Right atrium auricular region (tissue), 2 donors: ENCODE measurements at regions not wholly inside any gene's neighbourhood (a gene's known extent, or its start where the extent isn't known, plus 50 kb on each side); places are given as distances from the start of the nearest gene placed in this dataset.

Experiments
- DNase-seq: peaks from one replicate; pipeline ENCODE4 v3.0.0-alpha.2; 2019; ENCODE audit warnings: low spot score
- H3K27ac ChIP-seq, 2 donors: fragments of 200-600 bp; sonication (generic); 1 replicate in 1 of 2; 2 replicates in 1 of 2; pipeline ENCODE4 v1.5.1; 2016 to 2019
- H3K27me3 ChIP-seq, 2 donors: fragments of 200-600 bp; sonication (generic); one replicate each; pipeline versions ENCODE4 v1.5.1 to v1.6.0; 2017 to 2019
- H3K36me3 ChIP-seq: fragments of 200-600 bp; sonication (generic); one replicate; pipeline ENCODE4 v1.5.1; 2016
- H3K4me1 ChIP-seq, 2 donors: fragments of 200-600 bp; sonication (generic); one replicate each; pipeline versions ENCODE4 v1.5.1 to v1.6.0; 2017 to 2019
- H3K4me3 ChIP-seq, 2 donors: fragments of 200-600 bp; sonication (generic); 1 replicate in 1 of 2; 2 replicates in 1 of 2; pipeline ENCODE4 v1.5.1; 2017 to 2019; ENCODE audit warnings: mild to moderate bottlenecking in 1 of 2, moderate library complexity in 1 of 2
- H3K9me3 ChIP-seq, 2 donors: fragments of 200-600 bp; sonication (generic); one replicate each; pipeline ENCODE4 v1.5.1; 2019
- CTCF ChIP-seq, 2 donors: fragments of 200-600 bp; sonication (generic); IDR thresholded peaks; one replicate each; pipeline ENCODE4 v1.5.1; 2019; ENCODE audit warnings: antibody characterized with exemption in 2 of 2

DNA sequence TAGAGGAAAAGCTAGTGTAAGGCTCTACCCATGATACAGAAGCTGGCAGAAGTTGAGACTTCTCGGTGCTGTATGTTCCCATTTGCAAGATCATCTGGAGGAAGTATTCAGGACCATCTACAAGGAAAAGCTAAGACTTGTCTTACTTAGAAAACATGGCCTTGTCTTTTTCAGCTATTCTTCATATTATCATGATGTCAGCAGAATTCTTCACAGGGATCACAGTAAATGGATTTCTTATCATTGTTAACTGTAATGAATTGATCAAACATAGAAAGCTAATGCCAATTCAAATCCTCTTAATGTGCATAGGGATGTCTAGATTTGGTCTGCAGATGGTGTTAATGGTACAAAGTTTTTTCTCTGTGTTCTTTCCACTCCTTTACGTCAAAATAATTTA, 79.6 kb upstream of the SCIN start:
- Histone ChIP-seq H3K36me3 (no peaks in the 10 kb centered on the region), H3K4me3 (no peak overlapping the region), H3K27me3 (no peaks in the 10 kb centered on the region), H3K4me1 (no peaks in the 10 kb centered on the region), H3K9me3 (no peaks in the 10 kb centered on the region), H3K27ac (no peak overlapping the region)
- no peak for TF ChIP-seq CTCF (IDR thresholded peaks at IDR 0.05)
- no peak for DNase-seq

DNA sequence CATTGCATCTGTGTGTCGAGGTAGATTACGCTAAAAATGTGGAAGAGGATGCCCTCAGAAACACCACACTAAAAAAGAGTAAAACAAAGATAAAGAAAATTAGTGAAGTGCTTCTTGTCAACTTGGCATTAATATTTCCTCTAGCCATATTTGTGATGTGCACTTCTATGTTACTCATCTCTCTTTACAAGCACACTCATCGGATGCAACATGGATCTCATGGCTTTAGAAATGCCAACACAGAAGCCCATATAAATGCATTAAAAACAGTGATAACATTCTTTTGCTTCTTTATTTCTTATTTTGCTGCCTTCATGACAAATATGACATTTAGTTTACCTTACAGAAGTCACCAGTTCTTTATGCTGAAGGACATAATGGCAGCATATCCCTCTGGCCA, 79.0 kb upstream of the SCIN start:
- Histone ChIP-seq H3K4me3 (no peak overlapping the region), H3K9me3 (no peaks in the 10 kb centered on the region), H3K4me1 (no peaks in the 10 kb centered on the region), H3K36me3 (no peaks in the 10 kb centered on the region), H3K27ac (no peak overlapping the region), H3K27me3 (no peaks in the 10 kb centered on the region)
- no peak for TF ChIP-seq CTCF (IDR thresholded peaks at IDR 0.05)
- no peak for DNase-seq

DNA sequence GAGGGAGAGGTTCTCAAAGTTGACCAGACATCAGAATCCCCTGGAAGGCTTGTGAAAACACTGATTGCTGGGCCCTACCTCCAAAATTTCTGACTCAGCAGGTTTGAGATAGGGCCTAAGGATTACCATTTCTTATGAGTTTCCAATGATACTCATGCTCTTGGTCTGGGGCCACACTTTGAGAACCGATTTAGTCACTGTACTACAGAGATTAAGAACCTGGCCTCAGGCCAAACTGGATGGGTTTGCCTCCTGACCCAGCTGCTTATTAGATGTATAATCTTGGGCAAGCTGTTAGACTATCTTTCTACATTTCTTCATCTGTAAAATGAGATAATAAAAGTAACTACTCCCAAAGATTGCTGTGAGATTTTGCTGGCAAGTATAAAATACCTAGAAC, 77.1 kb upstream of the SCIN start:
- Histone ChIP-seq H3K27me3 (no peaks in the 10 kb centered on the region), H3K9me3 (no peaks in the 10 kb centered on the region), H3K4me3 (no peak overlapping the region), H3K36me3 (no peaks in the 10 kb centered on the region), H3K27ac (no peak overlapping the region), H3K4me1 (no peaks in the 10 kb centered on the region)
- no peak for DNase-seq
- no peak for TF ChIP-seq CTCF (IDR thresholded peaks at IDR 0.05)

DNA sequence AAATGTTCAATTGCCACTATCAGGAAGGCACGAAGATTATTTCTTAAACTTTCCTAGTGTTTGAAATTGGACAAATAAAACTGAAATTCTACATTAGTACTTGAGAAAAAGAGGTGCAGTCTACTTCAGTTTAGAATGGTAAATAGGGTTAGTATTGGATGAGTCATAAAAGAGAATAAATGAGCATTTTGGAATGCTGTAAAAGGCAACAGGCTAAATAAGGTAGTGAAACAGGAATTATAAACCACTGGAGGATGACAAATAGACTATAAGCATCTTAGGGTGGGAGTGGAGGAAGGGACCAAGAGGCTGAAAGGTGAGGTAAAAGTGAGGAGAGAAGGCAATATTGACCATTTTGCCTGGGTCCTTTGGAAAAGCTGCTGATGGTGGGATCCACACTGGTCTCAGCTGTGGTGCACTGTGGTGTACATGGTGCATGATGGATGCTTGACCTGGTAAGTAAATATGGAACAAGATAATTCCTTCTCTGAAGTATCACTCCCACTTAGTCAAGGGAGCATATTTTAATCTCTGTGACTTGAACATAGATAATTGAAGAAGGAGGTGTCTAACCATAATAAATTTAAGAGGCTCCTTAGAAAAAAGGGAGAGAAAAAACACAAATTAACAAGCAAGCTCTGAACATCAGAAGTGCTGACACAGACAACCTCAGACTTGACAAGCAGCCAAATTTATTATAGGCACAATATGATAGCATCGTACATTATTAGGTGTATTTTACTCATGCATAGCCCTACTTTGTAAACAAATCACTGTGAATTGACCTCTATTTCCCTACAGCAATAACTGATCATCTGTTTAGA, 76.4 kb upstream of the SCIN start:
- no peaks in the 10 kb centered on the region for H3K36me3 ChIP-seq
- H3K27me3 ChIP-seq: no peaks in the 10 kb centered on the region
- TF ChIP-seq CTCF (IDR thresholded peaks at IDR 0.05): no peak
- no peak overlapping the region for H3K27ac ChIP-seq
- no peaks in the 10 kb centered on the region for H3K9me3 ChIP-seq
- H3K4me3 ChIP-seq: no peak overlapping the region
- no peak for DNase-seq
- H3K4me1 ChIP-seq: no peaks in the 10 kb centered on the region

- no peaks in the 10 kb centered on the region for H3K27me3 ChIP-seq
- H3K27ac ChIP-seq: no peak overlapping the region
- no peak for DNase-seq
- TF ChIP-seq CTCF (IDR thresholded peaks at IDR 0.05): no peak
- H3K4me3 ChIP-seq: no peak overlapping the region
- H3K36me3 ChIP-seq: no peaks in the 10 kb centered on the region
- H3K4me1 ChIP-seq: no peaks in the 10 kb centered on the region
- no peaks in the 10 kb centered on the region for H3K9me3 ChIP-seq
Measured at GRCh38 chr7:12494687-12495024, 75.9 kb upstream of the SCIN start.
